ENCODE measurements at regions not wholly inside any gene's neighbourhood (a gene's known extent, or its start where the extent isn't known, plus 50 kb on each side); places are given as distances from the start of the nearest gene placed in this dataset.

DNA sequence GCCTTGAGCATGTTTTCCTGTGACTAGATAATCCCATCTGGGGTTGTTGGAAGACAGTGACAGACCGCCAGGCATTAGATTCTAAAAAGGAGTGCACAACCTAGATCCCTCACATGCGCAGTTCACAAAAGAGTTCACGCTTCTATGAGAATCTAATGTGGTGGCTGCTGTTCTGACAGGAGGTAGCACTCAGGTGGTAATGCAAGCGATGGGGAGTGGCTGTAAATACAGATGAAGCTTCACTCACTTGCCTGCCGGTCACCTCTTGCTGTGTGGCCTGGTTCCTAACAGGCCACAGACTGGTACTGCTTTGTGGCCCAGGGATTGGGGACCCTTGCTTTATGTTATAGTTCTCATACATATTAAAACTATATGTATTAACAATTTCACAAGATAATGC lies 81.9 kb upstream of the TMLHE start:
- no peak for DNase-seq (ENCODE audit: low spot score)

GRCh38 chrX:155682834-155683233 lies 70.1 kb upstream of the TMLHE start:
- DNase-seq (ENCODE audit: low spot score): no peak

GRCh38 chrX:155679715-155680114 lies 67.0 kb upstream of the TMLHE start:
- no peak for DNase-seq (ENCODE audit: low spot score)

DNA sequence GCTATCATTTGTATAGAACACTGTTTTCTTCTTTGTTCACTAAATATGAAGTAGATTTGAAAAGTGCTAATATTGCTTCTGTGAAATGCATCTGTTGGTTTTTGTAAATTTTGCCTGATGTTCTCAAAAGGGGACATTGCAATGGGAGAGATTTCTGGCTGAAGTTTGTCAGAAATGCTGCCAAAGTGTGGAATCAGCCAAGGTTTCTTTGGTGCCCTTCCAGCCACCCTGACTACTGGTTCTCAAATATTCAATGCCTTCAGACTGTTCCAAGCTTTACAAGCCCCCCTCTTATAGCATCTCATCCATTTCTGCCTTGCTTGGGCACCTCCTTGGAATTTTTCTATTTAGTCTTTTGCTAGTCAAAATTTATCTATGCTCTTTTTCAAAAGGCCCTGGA lies 60.6 kb upstream of the TMLHE start:
- DNase-seq (ENCODE audit: low spot score): no peak

GRCh38 chrX:155666741-155667140 lies 54.0 kb upstream of the TMLHE start:
- no peak for DNase-seq (ENCODE audit: low spot score)

All from SK-N-DZ (cell line).